IPS-20b (cell line): ENCODE measurements at regions not wholly inside any gene's neighbourhood (a gene's known extent, or its start where the extent isn't known, plus 50 kb on each side); places are given as distances from the start of the nearest gene placed in this dataset.

ENCODE experiments used
- H3K27ac ChIP-seq: one replicate; pipeline ENCODE4 v1.5.1; 2013; ENCODE audit warnings: low read length
- H3K27me3 ChIP-seq: 2 replicates; pipeline ENCODE4 v1.6.1; 2013; ENCODE audit warnings: mild to moderate bottlenecking, low read length, inconsistent platforms; ENCODE audit not compliant: insufficient read depth
- H3K36me3 ChIP-seq: 2 replicates; pipeline ENCODE4 v1.6.1; 2013; ENCODE audit warnings: low read depth, mild to moderate bottlenecking, inconsistent platforms, low read length, moderate library complexity; ENCODE audit not compliant: insufficient read depth
- H3K4me1 ChIP-seq: 2 replicates; pipeline ENCODE4 v1.6.1; 2013; ENCODE audit warnings: mild to moderate bottlenecking, control low read depth, inconsistent platforms, low read length, moderate library complexity; ENCODE audit not compliant: insufficient read depth
- H3K4me3 ChIP-seq: 2 replicates; pipeline ENCODE4 v1.5.1; 2013; ENCODE audit warnings: mild to moderate bottlenecking, low read length, inconsistent platforms
- H3K9ac ChIP-seq: 2 replicates; pipeline ENCODE4 v1.6.1; 2013; ENCODE audit warnings: low read depth, mild to moderate bottlenecking, inconsistent platforms, low read length, moderate library complexity
- H3K9me3 ChIP-seq: 2 replicates; pipeline ENCODE4 v1.6.1; 2013; ENCODE audit warnings: mild to moderate bottlenecking, low read depth, low read length, inconsistent platforms; ENCODE audit not compliant: insufficient read depth

- H3K27ac ChIP-seq, result peak overlapping the region; percentile 17
- no peaks in the 10 kb centered on the region for H3K36me3 ChIP-seq
- H3K4me1 ChIP-seq, result peaks cover 14% of the 10 kb centered on the region
- H3K9me3 ChIP-seq, result no peaks in the 10 kb centered on the region
- H3K4me3 ChIP-seq, result peak overlapping the region; percentile 15; the same call in 1 of the 2 replicates
- no peaks in the 10 kb centered on the region for H3K27me3 ChIP-seq
- peak overlapping the region; percentile 29; the same call in 1 of the 2 replicates for H3K9ac ChIP-seq
Observed at GRCh38 chr1:8267307-8267706, 50.6 kb upstream of the SLC45A1 start.

- peak overlapping the region; percentile 11; the same call in 1 of the 2 replicates for H3K9ac ChIP-seq
- H3K4me3 ChIP-seq, result peak overlapping the region; percentile 5; the same call in 1 of the 2 replicates
Observed at GRCh38 chr1:8266436-8267165, 51.3 kb upstream of the SLC45A1 start.

GRCh38 chr1:8263791-8264190 lies 54.1 kb upstream of the SLC45A1 start:
- H3K9ac ChIP-seq, result no peak overlapping the region
- H3K36me3 ChIP-seq, result no peaks in the 10 kb centered on the region
- H3K9me3 ChIP-seq, result no peaks in the 10 kb centered on the region
- H3K27me3 ChIP-seq, result no peaks in the 10 kb centered on the region
- no peak overlapping the region for H3K27ac ChIP-seq
- H3K4me3 ChIP-seq, result no peak overlapping the region
- H3K4me1 ChIP-seq, result peaks cover 24% of the 10 kb centered on the region

More at GRCh38 chr1:8266436-8267165, 51.3 kb upstream of the SLC45A1 start:
- H3K4me1 ChIP-seq, result peaks cover 14% of the 10 kb centered on the region
- H3K27ac ChIP-seq, result peak overlapping the region; percentile 4
- no peaks in the 10 kb centered on the region for H3K27me3 ChIP-seq
- H3K36me3 ChIP-seq, result no peaks in the 10 kb centered on the region
- H3K9me3 ChIP-seq, result no peaks in the 10 kb centered on the region

- Histone ChIP-seq H3K4me3 (no peak overlapping the region), H3K9ac (no peak overlapping the region), H3K27ac (no peak overlapping the region), H3K36me3 (no peaks in the 10 kb centered on the region), H3K27me3 (no peaks in the 10 kb centered on the region), H3K4me1 (peaks cover 12% of the 10 kb centered on the region), H3K9me3 (no peaks in the 10 kb centered on the region)
Observed at GRCh38 chr1:8261398-8261762, 56.5 kb upstream of the SLC45A1 start.

- no peaks in the 10 kb centered on the region for H3K27me3 ChIP-seq
- H3K4me1 ChIP-seq, result peaks cover 12% of the 10 kb centered on the region
- H3K9me3 ChIP-seq, result no peaks in the 10 kb centered on the region
- H3K9ac ChIP-seq, result no peak overlapping the region
- H3K4me3 ChIP-seq, result no peak overlapping the region
- H3K27ac ChIP-seq, result no peak overlapping the region
- H3K36me3 ChIP-seq, result no peaks in the 10 kb centered on the region
Observed at GRCh38 chr1:8259498-8260290, 58.2 kb upstream of the SLC45A1 start.

GRCh38 chr1:8257621-8258020 lies 60.3 kb upstream of the SLC45A1 start:
- Histone ChIP-seq H3K4me1 (peaks cover 12% of the 10 kb centered on the region), H3K36me3 (no peaks in the 10 kb centered on the region), H3K4me3 (no peak overlapping the region), H3K9ac (no peak overlapping the region), H3K27ac (no peak overlapping the region), H3K9me3 (no peaks in the 10 kb centered on the region), H3K27me3 (no peaks in the 10 kb centered on the region)

GRCh38 chr1:8256321-8256720 lies 61.6 kb upstream of the SLC45A1 start:
- Histone ChIP-seq H3K4me3 (no peak overlapping the region), H3K4me1 (peaks cover 12% of the 10 kb centered on the region), H3K9me3 (no peaks in the 10 kb centered on the region), H3K27me3 (no peaks in the 10 kb centered on the region), H3K27ac (no peak overlapping the region), H3K36me3 (no peaks in the 10 kb centered on the region), H3K9ac (no peak overlapping the region)

GRCh38 chr1:8255712-8256111 lies 62.2 kb upstream of the SLC45A1 start:
- H3K36me3 ChIP-seq, result no peaks in the 10 kb centered on the region
- H3K9ac ChIP-seq, result no peak overlapping the region
- no peak overlapping the region for H3K4me3 ChIP-seq
- H3K4me1 ChIP-seq, result peaks cover 12% of the 10 kb centered on the region
- H3K27me3 ChIP-seq, result no peaks in the 10 kb centered on the region
- no peaks in the 10 kb centered on the region for H3K9me3 ChIP-seq
- H3K27ac ChIP-seq, result no peak overlapping the region

- H3K4me1 ChIP-seq, result no peaks in the 10 kb centered on the region
- H3K27ac ChIP-seq, result no peak overlapping the region
- no peaks in the 10 kb centered on the region for H3K9me3 ChIP-seq
- no peak overlapping the region for H3K4me3 ChIP-seq
- H3K27me3 ChIP-seq, result no peaks in the 10 kb centered on the region
- no peak overlapping the region for H3K9ac ChIP-seq
- H3K36me3 ChIP-seq, result no peaks in the 10 kb centered on the region
Observed at GRCh38 chr1:8252266-8252951, 65.5 kb upstream of the SLC45A1 start.

- Histone ChIP-seq H3K27ac (no peak overlapping the region), H3K36me3 (no peaks in the 10 kb centered on the region), H3K27me3 (no peaks in the 10 kb centered on the region), H3K4me1 (no peaks in the 10 kb centered on the region), H3K4me3 (no peak overlapping the region), H3K9ac (no peak overlapping the region), H3K9me3 (no peaks in the 10 kb centered on the region)
Observed at GRCh38 chr1:8251635-8252034, 66.3 kb upstream of the SLC45A1 start.

GRCh38 chr1:8249838-8250237 lies 68.1 kb upstream of the SLC45A1 start:
- no peak overlapping the region for H3K9ac ChIP-seq
- H3K9me3 ChIP-seq, result no peaks in the 10 kb centered on the region
- H3K27me3 ChIP-seq, result no peaks in the 10 kb centered on the region
- no peak overlapping the region for H3K27ac ChIP-seq
- no peak overlapping the region for H3K4me3 ChIP-seq
- no peaks in the 10 kb centered on the region for H3K36me3 ChIP-seq
- no peaks in the 10 kb centered on the region for H3K4me1 ChIP-seq
